ENCODE measurements at regions not wholly inside any gene's neighbourhood (a gene's known extent, or its start where the extent isn't known, plus 50 kb on each side); places are given as distances from the start of the nearest gene placed in this dataset.

- TF ChIP-seq FOXK1 (CRISPR knock-in tag; IDR thresholded peaks at IDR 0.05) (no peak), TEAD1 (CRISPR knock-in tag; IDR thresholded peaks at IDR 0.05) (no peak), PRDM15 (CRISPR knock-in tag; IDR thresholded peaks at IDR 0.05) (no peak)
Measured at GRCh38 chr7:15113752-15114151, 211.2 kb upstream of the DGKB start (continued).

GRCh38 chr7:15105711-15106110, 203.2 kb upstream of the DGKB start:
- peaks cover 8% of the 10 kb centered on the region for H3K9me3 Mint-ChIP-seq
- TF ChIP-seq MLX (CRISPR knock-in tag; IDR thresholded peaks at IDR 0.05), result no peak
- no peak for TF ChIP-seq ERG (CRISPR knock-in tag; IDR thresholded peaks at IDR 0.05)
- TF ChIP-seq CREM (CRISPR knock-in tag; IDR thresholded peaks at IDR 0.05), result no peak
- no peak for TF ChIP-seq NFYB (CRISPR knock-in tag; conservative IDR thresholded peaks at IDR 0.05; ENCODE audit: low read depth)
- no peak for TF ChIP-seq GRHL2 (CRISPR knock-in tag; IDR thresholded peaks at IDR 0.05; ENCODE audit: insufficient replicate concordance, severe bottlenecking)
- TF ChIP-seq ZNF425 (CRISPR knock-in tag; conservative IDR thresholded peaks at IDR 0.05), result no peak
- TF ChIP-seq ZNF423 (CRISPR knock-in tag; IDR thresholded peaks at IDR 0.05), result no peak
- no peak for TF ChIP-seq NR3C1 (CRISPR knock-in tag; conservative IDR thresholded peaks at IDR 0.05; ENCODE audit: low read depth)
- TF ChIP-seq ARID4B (CRISPR knock-in tag; IDR thresholded peaks at IDR 0.05; ENCODE audit: borderline replicate concordance), result no peak
- TF ChIP-seq KAT7 (CRISPR knock-in tag; IDR thresholded peaks at IDR 0.05; ENCODE audit: borderline replicate concordance), result no peak
- TF ChIP-seq HMGA2 (CRISPR knock-in tag; IDR thresholded peaks at IDR 0.05), result no peak
- TF ChIP-seq SOX15 (CRISPR knock-in tag; IDR thresholded peaks at IDR 0.05), result no peak
- no peak for TF ChIP-seq MXD4 (CRISPR knock-in tag; IDR thresholded peaks at IDR 0.05; ENCODE audit: borderline replicate concordance)
- TF ChIP-seq MAX (CRISPR knock-in tag; IDR thresholded peaks at IDR 0.05), result no peak
- no peak for TF ChIP-seq PRDM15 (CRISPR knock-in tag; IDR thresholded peaks at IDR 0.05)
- no peak for TF ChIP-seq ZNF121 (CRISPR knock-in tag; IDR thresholded peaks at IDR 0.05)
- no peak for TF ChIP-seq ATF1 (CRISPR knock-in tag; IDR thresholded peaks at IDR 0.05)
- TF ChIP-seq TCF7 (CRISPR knock-in tag; IDR thresholded peaks at IDR 0.05; ENCODE audit: low read depth), result no peak
- no peak for TF ChIP-seq SMAD4 (CRISPR knock-in tag; IDR thresholded peaks at IDR 0.05)
- CTCF ChIA-PET, result no interaction called here
- no peaks in the 10 kb centered on the region for H3K36me3 Mint-ChIP-seq
- DNase-seq (ENCODE audit: low spot score) (no peak), ATAC-seq (no peak)
- H3K27me3 Mint-ChIP-seq (ENCODE audit: low read depth), result no peaks in the 10 kb centered on the region; the same call in 1 of the 2 replicates
- POLR2A ChIA-PET, result no interaction called here
- H3K4me3 Mint-ChIP-seq, result no peak overlapping the region
- H3K27ac Mint-ChIP-seq, result no peak overlapping the region
- no peaks in the 10 kb centered on the region for H3K4me1 Mint-ChIP-seq
